ENCODE measurements at regions not wholly inside any gene's neighbourhood (a gene's known extent, or its start where the extent isn't known, plus 50 kb on each side); places are given as distances from the start of the nearest gene placed in this dataset.

DNA sequence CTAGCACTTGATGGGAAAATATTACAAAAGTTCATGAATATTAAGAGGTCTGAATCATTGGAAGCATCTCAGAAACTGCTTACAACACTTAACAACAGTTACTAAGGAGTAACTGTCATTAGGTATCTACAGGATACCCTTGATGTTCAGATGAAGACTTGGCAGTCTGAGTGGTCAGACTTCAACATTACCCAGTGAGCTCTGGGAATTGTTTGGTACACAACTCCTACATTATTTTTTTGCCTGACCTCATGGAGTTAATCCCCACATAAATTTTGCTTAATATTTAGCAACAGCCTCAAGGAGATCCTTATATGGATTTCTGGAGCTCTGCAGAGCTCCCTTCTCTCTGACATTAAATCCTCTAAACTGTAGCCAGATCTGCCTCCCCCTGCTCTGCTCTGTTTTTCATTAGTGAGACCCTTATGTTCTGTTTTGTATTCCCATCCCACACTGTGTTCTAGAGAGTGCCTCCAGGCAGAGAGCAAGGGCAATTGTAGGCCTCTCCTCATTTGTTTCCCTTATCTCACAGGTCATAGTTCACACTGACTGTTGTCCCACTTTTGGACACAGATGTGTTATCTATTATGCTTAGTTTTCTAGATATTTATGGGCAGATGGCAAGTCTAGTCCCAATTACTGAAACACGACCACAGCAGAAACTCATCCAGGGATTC is 368.8 kb downstream of the GASK1B start:
- no peak for DNase-seq (ENCODE audit: extremely low spot score, unreplicated experiment)
- TF ChIP-seq, protein P1, sequence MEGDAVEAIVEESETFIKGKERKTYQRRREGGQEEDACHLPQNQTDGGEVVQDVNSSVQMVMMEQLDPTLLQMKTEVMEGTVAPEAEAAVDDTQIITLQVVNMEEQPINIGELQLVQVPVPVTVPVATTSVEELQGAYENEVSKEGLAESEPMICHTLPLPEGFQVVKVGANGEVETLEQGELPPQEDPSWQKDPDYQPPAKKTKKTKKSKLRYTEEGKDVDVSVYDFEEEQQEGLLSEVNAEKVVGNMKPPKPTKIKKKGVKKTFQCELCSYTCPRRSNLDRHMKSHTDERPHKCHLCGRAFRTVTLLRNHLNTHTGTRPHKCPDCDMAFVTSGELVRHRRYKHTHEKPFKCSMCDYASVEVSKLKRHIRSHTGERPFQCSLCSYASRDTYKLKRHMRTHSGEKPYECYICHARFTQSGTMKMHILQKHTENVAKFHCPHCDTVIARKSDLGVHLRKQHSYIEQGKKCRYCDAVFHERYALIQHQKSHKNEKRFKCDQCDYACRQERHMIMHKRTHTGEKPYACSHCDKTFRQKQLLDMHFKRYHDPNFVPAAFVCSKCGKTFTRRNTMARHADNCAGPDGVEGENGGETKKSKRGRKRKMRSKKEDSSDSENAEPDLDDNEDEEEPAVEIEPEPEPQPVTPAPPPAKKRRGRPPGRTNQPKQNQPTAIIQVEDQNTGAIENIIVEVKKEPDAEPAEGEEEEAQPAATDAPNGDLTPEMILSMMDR (conservative IDR thresholded peaks at IDR 0.05) = no peak
- Mint-ChIP-seq H3K27me3 (no peaks in the 10 kb centered on the region), H3K4me1 (ENCODE audit: unreplicated experiment) (peaks cover 22% of the 10 kb centered on the region), H3K4me3 (peak overlapping the region; percentile 4), H3K27ac (peak overlapping the region; percentile 52), H3K9me3 (peaks cover 13% of the 10 kb centered on the region), H3K36me3 (peaks cover 7% of the 10 kb centered on the region)

DNA sequence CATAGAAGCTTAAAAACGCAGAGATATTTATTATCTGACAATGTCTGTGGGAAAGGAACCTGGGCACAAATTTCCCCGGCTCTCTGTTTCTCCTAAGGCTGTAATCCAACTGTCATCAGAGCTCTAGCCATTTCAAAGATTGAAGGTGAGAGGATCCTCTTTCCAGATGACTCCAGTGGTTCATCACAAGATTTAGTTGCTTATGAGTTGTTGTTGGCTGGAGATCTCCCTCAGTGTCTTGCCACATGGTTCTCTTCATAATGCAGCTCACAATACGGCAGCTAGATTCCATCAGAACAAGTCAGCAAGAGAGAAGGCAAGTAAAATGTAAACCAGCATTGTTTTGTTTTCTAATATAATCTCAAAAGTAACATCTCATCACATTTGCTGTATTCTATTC is 369.4 kb downstream of the GASK1B start:
- H3K27ac Mint-ChIP-seq = peak overlapping the region; percentile 27
- peaks cover 22% of the 10 kb centered on the region for H3K4me1 Mint-ChIP-seq (ENCODE audit: unreplicated experiment)

DNA sequence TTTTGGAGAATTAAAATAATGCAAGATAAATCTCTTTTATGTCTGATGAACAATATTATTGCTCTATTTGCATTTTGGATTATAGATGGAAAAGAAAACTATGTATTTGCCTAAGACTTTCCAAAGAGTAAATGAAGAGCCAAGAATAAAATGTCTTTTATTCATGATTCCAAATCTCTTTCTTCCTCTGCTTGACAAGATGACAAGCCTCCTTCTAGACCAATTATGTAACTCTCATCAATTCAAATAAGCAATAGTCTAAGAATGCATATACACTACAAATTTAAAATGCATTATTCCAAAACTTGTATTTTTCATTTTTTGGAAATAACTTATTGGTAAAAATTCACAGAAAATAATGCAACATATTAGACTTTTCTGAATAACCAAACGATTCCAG is 377.3 kb downstream of the GASK1B start:
- no peak overlapping the region for H3K27ac Mint-ChIP-seq
- H3K4me3 Mint-ChIP-seq = no peak overlapping the region
- H3K4me1 Mint-ChIP-seq (ENCODE audit: unreplicated experiment) = no peaks in the 10 kb centered on the region
- H3K36me3 Mint-ChIP-seq = no peaks in the 10 kb centered on the region
- TF ChIP-seq, protein P1 (conservative IDR thresholded peaks at IDR 0.05) = no peak
- DNase-seq (ENCODE audit: extremely low spot score, unreplicated experiment) = no peak
- H3K9me3 Mint-ChIP-seq = no peaks in the 10 kb centered on the region
- no peaks in the 10 kb centered on the region for H3K27me3 Mint-ChIP-seq

More for the DNA sequence above, 369.4 kb downstream of the GASK1B start:
- no peak for DNase-seq (ENCODE audit: extremely low spot score, unreplicated experiment)
- peaks cover 7% of the 10 kb centered on the region for H3K36me3 Mint-ChIP-seq
- H3K9me3 Mint-ChIP-seq = peaks cover 13% of the 10 kb centered on the region
- no peak overlapping the region for H3K4me3 Mint-ChIP-seq
- TF ChIP-seq, protein P1 (conservative IDR thresholded peaks at IDR 0.05) = no peak
- no peaks in the 10 kb centered on the region for H3K27me3 Mint-ChIP-seq

DNA sequence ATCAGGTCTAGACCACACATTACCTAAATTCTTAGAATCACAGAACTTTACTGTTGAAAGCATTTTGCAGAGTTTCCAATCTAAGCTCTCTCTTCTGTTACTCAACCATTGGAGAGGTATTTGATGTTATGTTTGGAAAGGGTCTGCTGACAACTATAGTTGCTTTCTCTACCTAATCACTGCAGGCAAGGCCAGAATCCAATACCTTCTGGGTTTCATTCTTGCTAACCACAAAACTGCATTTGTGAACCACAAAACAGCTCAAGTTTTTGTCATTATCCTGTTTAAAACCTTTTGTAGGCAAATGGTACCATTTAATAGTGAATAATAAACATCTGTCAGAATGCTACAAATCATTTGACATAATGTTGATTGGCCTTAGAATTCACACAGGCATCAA is 380.1 kb downstream of the GASK1B start:
- TF ChIP-seq, protein P1 (conservative IDR thresholded peaks at IDR 0.05) = no peak

DNA sequence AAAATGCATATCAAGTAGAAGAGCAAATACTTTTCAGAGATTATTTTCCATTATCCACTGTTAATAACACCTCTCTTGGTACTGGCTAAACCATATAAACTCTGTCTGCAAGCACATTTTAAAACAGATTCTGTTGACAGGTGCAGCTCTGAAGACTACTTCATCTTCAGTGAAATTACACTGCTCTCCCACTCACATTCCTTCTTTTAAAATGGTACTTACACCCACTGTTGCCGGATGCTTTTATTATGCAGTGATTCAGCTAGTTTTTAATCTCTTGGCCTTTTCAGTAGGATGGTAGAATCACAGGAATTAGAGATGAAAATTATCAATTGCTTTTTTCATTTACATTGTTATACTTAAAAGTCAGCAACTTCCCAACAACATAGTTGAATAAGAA is 381.6 kb downstream of the GASK1B start:
- DNase-seq (ENCODE audit: extremely low spot score, unreplicated experiment) = no peak
- Mint-ChIP-seq H3K27me3 (no peaks in the 10 kb centered on the region), H3K27ac (no peak overlapping the region), H3K9me3 (no peaks in the 10 kb centered on the region), H3K36me3 (no peaks in the 10 kb centered on the region), H3K4me1 (ENCODE audit: unreplicated experiment) (no peaks in the 10 kb centered on the region), H3K4me3 (no peak overlapping the region)
- TF ChIP-seq, protein P1 (conservative IDR thresholded peaks at IDR 0.05) = no peak

More for the DNA sequence above, 380.1 kb downstream of the GASK1B start:
- Mint-ChIP-seq H3K27ac (no peak overlapping the region), H3K36me3 (no peaks in the 10 kb centered on the region), H3K4me3 (no peak overlapping the region), H3K9me3 (no peaks in the 10 kb centered on the region), H3K4me1 (ENCODE audit: unreplicated experiment) (no peaks in the 10 kb centered on the region), H3K27me3 (no peaks in the 10 kb centered on the region)
- no peak for DNase-seq (ENCODE audit: extremely low spot score, unreplicated experiment)
